HG03575 (cell line): ENCODE measurements at regions not wholly inside any gene's neighbourhood (a gene's known extent, or its start where the extent isn't known, plus 50 kb on each side); places are given as distances from the start of the nearest gene placed in this dataset.

Experiments
- ATAC-seq: cut with Tn5 transposase; IDR thresholded peaks from one replicate; pipeline ENCODE4 v1.9.1; 2021; ENCODE audit not compliant: unreplicated experiment, insufficient number of reproducible peaks, low FRiP score; ENCODE audit errors: extremely low read depth

DNA sequence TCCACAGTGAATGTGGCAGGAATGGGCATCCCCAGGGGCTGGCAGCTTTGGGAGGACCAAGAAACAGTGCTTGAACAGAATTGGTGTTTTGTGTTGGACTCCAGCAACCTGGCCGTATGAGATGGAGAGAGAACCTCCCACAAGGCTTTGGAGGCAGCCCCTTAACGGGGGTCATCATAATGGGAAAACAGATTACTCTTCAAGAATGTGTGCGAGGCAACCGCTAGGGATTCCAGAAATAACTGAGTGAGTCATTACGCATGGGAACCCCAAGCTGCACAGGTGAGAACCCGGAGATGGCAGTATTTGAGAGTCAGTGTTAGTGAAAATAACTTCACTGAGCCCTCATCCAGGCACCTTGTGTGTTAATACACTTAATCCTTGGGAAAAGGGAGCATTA, 567.8 kb upstream of the TBX3 start:
- no peak for ATAC-seq

DNA sequence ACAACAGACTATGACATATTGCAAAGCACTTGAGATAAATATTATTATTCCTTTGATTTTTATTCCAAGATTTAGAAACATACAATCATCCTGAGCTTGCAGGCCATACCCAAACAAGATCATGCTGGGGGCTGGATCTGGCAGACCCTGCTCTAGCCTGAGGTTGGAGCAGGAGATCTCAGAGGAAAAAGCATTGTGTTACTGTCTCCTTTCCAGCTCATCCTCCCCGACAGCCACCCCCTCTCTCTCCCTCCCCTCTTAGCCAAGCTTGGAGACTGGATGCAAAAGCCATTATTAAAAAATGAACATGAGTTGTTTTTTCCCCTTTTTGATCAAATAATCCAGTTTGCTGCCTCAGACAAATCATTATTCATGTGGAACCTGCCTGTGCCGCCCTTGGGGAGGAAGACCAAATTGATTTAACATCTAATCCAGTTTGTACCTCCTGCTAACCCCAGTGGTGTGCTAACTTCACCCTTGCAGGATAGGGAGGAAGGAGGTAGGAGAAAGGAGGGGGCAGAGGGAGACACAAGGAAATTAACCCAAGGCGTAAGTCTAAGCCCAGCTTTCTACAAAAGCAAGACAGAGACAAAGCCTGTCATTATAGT, 565.8 kb upstream of the TBX3 start:
- no peak for ATAC-seq

GRCh38 chr12:115245020-115245419, 561.0 kb upstream of the TBX3 start:
- no peak for ATAC-seq

- no peak for ATAC-seq
Measured at GRCh38 chr12:115243933-115244628, 560.1 kb upstream of the TBX3 start.

- no peak for ATAC-seq
Measured at GRCh38 chr12:115240251-115240650, 556.3 kb upstream of the TBX3 start.

DNA sequence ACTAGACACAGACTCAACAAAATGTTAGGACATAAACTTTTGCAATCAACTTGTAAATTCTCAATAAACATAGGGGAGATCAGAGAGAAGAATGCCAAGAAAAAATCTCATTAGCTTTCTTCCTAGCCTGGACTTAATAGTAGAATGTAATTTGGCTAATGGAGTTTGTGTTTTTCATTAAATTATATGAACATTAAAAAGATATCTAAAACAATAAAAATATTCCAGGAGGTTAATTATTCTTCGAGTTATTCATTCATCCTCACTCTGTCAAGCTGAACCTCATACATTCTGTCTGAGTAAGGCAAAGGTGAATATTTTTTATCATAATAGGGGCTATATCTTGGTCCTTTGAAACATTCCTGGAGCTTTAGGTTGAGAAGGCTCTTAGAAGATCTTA, 551.9 kb upstream of the TBX3 start:
- no peak for ATAC-seq

- ATAC-seq, result no peak
Measured at GRCh38 chr12:115233891-115234543, 550.0 kb upstream of the TBX3 start.

- no peak for ATAC-seq
Measured at GRCh38 chr12:115232455-115233156, 548.6 kb upstream of the TBX3 start.

DNA sequence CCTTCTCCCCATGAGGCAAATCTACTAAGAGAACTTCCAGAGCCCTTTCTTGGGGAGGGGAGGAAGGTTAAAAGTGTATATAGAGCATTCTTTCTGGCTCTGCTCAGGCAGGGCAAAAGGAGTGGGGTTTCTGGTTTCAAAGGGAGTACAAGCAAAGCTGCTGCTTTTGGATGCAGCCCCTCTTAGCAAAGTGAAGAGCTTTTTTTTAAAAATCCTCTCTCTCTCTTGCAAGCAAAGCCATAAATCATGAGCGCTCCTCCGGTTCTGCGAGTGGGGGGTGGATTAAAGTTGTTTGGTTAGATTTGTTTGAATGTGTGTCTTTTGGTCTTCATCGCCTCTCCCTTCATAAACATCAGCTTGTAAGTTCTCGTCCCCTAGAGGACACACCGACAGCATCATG, 546.6 kb upstream of the TBX3 start:
- no peak for ATAC-seq

DNA sequence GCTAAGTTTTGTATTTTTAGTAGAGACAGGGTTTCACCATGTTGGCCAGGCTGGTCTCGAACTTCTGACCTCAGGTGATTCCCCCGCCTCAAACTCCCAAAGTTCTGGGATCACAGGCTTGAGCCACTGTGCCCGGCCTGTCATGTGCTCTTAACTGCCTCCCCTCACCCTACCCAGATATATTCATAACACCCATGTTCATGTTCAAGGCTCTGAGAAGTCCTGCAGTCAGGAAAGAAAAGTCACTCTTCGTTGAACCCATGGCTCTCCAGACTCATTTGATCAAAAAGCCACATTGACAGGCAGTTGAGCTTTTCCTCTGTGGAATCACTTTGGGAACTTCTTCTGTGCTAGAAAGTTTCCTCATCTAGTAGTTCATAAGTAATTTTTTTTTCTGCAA, 545.5 kb upstream of the TBX3 start:
- no peak for ATAC-seq

GRCh38 chr12:115228434-115228833, 544.5 kb upstream of the TBX3 start:
- ATAC-seq, result no peak

- ATAC-seq, result no peak
Measured at GRCh38 chr12:115227137-115227615, 543.2 kb upstream of the TBX3 start.

DNA sequence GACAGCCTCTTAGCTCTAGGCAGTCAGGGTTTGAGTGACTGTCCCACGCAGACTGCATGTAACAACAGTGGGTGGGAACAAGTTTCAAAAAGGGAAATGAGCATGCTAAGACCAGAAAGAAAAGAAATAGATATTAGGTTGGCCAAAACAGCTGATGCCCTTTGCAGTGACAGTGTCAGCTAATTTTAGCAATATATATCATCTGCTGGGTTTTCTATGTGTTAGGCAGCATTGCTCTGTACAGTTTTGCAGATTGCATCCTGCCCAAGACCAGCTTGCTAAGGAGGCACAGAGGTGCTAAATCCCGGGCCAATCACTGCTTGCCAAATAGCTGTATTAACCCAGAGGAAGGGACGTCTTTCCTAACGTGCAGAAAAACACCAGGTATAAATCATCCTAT, 541.9 kb upstream of the TBX3 start:
- no peak for ATAC-seq

DNA sequence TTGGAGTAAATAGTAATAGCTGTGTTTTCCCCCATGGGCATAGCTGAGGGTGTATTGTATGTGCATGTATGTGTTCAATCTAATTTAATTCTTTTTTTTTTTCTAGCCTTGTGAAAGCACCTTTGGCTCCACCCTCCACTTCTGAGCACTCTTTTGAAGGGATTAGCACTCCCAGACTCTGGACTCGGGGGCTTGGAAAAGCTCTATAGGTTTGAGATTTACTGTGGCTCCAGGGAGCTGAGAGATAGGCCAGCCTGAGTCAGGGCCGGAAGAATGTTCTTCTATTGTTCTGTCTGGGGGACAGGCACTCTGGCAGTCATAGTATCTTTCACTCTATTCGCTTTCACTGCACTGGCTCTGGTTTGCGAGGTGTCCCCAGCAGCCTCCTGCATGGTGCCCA, 540.0 kb upstream of the TBX3 start:
- ATAC-seq, result no peak

DNA sequence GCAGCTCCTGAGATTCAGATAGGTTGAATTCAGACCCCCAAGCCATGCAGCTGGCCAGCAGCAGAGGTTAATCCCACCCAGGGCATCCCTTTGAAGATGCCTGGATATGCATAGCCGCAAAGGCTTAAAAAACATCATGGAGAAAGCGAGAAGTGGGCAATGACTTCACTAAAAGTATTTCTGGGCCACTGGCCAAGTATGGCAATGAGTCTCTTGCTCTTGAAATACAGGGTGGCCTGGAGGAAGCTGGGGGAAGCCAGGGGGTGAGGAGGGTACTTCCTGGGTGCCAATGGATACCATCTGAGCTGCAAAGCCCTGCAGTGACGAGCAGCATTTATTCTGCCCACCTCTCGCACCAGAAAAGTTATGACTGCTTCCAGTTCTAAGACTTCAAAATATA, 539.3 kb upstream of the TBX3 start:
- ATAC-seq, result no peak

- no peak for ATAC-seq
Measured at GRCh38 chr12:115222220-115222619, 538.2 kb upstream of the TBX3 start.

GRCh38 chr12:115216301-115216700, 532.3 kb upstream of the TBX3 start:
- ATAC-seq, result no peak

DNA sequence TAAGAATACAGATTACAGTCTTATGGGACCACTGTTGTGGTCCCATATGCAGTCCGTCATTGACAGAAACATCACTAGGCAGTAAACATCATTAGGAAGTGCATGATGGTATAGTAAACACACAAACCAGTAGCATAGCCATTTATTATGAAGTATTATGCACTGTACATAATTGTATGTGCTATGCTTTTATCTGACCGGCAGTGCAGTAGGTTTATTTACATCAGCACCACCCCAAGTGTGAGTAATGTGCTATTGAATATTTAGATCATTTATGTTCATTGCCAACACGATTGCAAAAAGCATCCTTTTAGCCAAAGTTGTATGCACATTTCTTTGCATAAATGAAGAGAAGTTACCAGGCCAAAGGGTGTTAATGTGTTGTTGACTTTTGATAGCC, 531.6 kb upstream of the TBX3 start:
- ATAC-seq, result no peak

GRCh38 chr12:115213538-115214016, 529.6 kb upstream of the TBX3 start:
- ATAC-seq, result no peak

DNA sequence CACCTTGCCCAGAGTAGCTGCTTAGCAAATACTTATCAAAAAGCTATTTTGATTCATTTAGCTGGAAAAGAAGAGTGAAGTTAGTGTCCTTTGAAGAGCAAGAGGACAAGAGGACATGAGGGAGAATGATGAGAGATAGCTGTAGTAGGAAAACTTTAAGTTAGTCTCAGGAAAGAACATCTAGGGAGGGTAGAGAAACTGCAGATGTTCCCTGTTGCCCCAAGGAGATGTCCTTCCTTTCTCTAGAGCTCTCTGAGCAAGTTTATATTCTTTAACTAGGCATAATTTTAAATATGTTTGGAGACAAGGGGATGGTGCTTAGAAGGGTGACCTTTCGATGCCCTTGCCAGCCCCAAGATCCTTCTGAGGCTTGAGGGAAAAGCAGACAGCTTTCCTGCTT, 529.1 kb upstream of the TBX3 start:
- ATAC-seq, result no peak
